ENCODE measurements at regions not wholly inside any gene's neighbourhood (a gene's known extent, or its start where the extent isn't known, plus 50 kb on each side); places are given as distances from the start of the nearest gene placed in this dataset.
A peak's percentile ranks its signal among the peaks of the same experiment; 100 is the strongest.

- no peak for DNase-seq
These were observed 159.7 kb downstream of the SERPINI1 start for GRCh38 chr3:167895178-167895577.

- no peak for DNase-seq
These were observed 156.7 kb downstream of the SERPINI1 start for GRCh38 chr3:167892205-167892604.

GRCh38 chr3:167887096-167887495 lies 151.6 kb downstream of the SERPINI1 start:
- DNase-seq, result no peak

- DNase-seq, result no peak
These were observed 151.2 kb downstream of the SERPINI1 start for GRCh38 chr3:167886690-167887089.

- DNase-seq, result no peak
These were observed 149.8 kb downstream of the SERPINI1 start for GRCh38 chr3:167885277-167885676.

GRCh38 chr3:167884481-167884880 lies 149.0 kb downstream of the SERPINI1 start:
- no peak for DNase-seq

- DNase-seq, result no peak
These were observed 147.9 kb downstream of the SERPINI1 start for GRCh38 chr3:167883452-167883851.

GRCh38 chr3:167882057-167882667 lies 146.6 kb downstream of the SERPINI1 start:
- peak; percentile 45 for DNase-seq

GRCh38 chr3:167880183-167880582 lies 144.7 kb downstream of the SERPINI1 start:
- no peak for DNase-seq

- DNase-seq, result no peak
These were observed 141.2 kb downstream of the SERPINI1 start for GRCh38 chr3:167876620-167877281.

All from activated CD4-positive, alpha-beta T cell treated with anti-CD3 and anti-CD28 coated beads, Interleukin-2, amount 50 U/mL, for 16 hours (primary cell).